ENCODE measurements at regions not wholly inside any gene's neighbourhood (a gene's known extent, or its start where the extent isn't known, plus 50 kb on each side); places are given as distances from the start of the nearest gene placed in this dataset.
A peak's percentile ranks its signal among the peaks of the same experiment; 100 is the strongest.
"Not testable (repeated sequence)": the region's sequence is repeated elsewhere in the genome, so short reads cannot be mapped to it uniquely, and the experiment has no call there.

GRCh38 chrX:93468075-93468474 is 205.3 kb downstream of the NAP1L3 start:
- no peak for DNase-seq (ENCODE audit: low spot score)

DNA sequence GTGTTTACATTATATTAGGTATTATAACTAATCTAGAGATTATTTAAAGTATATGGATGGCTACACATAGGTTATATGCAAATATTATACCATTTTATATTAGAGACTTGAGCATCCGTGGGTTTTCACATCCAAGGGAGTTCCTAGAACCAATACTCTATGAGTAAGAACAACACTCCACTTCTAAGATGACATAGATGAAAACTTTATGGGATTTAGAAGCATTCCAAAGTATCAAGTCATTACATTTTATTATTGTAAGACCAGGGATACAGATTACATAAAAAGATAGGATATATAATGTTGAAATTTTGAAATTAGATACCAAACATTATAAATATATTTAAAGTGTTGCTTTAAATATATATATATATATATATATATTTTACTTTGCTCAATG is 207.0 kb downstream of the NAP1L3 start:
- no peak for DNase-seq (ENCODE audit: low spot score)

- no peak for DNase-seq (ENCODE audit: low spot score)
Measured at GRCh38 chrX:93461060-93461459, 212.3 kb downstream of the NAP1L3 start.

DNA sequence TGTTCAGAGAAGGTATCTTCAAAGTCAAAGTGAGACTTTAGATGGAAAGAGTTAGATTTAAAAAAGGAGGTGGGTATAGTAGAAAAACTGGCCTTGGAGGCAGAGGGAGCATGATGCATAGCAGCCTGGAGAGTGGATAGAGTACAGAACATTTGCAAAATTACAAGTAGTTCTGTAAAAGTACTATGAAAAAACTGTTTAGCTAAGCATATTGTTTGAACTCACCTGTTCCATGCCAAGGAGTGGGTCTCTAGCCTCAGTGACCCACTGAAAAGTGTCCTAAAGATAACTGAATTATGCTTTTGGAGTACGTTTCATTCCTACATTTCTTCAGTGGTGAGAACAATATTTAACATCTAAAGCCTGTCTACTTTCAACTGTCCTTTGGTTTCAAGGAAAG is 218.9 kb downstream of the NAP1L3 start:
- no peak for DNase-seq (ENCODE audit: low spot score)

GRCh38 chrX:93434721-93435120 is 238.7 kb downstream of the NAP1L3 start:
- not testable (repeated sequence) for DNase-seq (ENCODE audit: low spot score)

DNA sequence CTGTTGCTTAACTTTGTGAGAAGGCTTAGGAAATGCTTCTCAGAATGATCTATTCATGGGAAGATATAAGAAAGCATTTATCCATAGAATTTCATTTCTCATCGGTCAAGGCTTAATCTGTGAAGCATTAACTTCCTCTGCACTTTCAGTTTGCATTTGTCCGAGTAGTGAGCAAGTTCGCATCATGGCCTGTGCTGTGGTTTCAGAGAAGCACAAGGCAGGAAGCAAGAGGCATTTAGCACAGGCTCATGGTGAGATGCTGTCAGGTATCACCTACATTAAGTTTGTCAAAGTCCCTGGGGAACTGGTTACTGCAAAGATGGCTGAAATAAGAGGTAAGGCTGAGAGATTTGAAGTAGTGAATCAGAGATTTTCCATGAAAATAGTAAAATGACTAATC is 244.9 kb downstream of the NAP1L3 start:
- DNase-seq (ENCODE audit: low spot score), result no peak

DNA sequence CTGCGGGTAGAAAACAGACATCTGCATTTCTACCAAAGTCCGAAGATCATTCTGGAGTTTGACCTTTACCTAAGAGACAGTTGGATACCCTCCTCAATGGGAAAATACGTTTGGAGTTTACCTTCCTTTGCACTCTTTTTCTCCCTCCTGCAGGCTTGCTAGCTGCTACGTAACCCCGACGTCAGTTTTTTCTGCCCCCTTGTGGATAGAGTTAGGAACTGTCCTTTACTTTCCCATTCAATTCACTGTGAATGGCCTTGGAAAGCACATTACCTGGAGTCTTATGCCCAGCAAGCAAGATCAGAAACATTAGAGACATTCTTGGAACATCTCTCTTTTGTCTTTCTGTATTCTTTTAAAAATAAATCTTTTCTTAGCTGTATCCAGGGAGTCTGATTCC is 250.7 kb downstream of the NAP1L3 start:
- DNase-seq (ENCODE audit: low spot score), result no peak

DNA sequence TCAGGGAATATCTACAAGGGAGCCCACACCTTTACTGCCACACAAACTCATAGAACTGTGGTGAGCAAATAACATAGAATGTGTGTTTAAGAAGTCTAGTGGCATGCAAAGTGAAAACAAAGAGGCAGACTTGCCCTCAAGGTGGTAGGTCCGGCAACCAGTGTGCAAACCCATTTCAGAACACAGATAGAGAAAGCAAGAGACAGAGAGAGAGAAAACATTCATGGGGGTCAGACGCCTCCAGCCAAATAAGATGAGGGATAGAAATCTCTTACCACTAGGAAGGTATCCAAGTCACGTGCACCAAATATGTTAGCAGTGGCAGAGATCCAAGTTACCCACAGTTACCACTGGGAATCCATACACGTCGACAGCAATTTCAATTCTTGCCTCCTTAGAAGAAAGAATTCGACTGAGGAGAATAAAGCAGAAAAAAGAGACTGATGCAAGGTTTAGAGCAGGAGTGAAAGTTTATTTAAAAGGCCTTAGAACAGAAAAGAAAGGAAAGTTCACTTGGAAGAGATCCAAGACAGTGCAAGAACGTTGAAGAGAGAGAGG is 252.8 kb downstream of the NAP1L3 start:
- no peak for DNase-seq (ENCODE audit: low spot score)

DNA sequence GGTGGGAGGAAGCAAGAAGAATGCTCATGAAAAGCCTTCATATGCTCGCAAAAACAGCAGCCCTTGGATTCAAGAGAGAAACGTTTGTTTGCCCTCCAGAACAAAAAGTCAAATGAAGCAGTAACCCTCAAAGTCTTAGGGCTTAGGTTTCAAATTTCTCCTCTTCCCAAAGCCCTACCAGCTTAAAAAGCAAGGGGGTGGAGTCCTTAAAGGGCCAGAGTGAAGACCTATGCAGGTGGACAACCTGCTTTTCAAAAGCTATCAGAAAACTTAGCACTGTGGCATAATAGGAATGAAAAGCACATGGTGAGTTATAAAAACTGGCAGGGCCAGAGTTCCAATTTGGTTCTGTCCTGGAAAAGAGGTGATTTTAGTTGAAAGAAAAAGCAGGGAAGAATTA is 253.3 kb downstream of the NAP1L3 start:
- no peak for DNase-seq (ENCODE audit: low spot score)

- DNase-seq (ENCODE audit: low spot score), result no peak
Measured at GRCh38 chrX:93419642-93420041, 253.7 kb downstream of the NAP1L3 start.

DNA sequence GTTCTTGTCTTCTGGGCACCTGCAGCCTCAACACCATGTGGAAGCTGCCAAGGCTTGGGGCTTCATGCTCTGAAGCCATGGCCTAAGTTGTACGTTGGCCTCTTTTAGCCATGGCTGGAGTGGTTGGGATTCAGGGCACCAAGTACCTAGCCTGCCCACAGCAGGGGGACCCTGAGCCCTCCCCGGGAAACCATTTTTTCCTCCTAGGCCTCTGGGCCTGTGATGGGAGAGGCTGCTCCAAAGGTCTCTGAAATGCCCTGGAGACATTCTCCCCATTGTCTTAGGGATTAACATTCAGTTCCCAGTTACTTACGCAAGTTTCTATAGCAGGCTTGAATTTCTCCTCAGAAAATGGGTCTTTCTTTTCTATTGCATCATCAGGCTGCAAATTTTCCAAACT is 269.3 kb downstream of the NAP1L3 start:
- DNase-seq (ENCODE audit: low spot score), result no peak

GRCh38 chrX:93354651-93355050 is 318.7 kb downstream of the NAP1L3 start:
- DNase-seq (ENCODE audit: low spot score), result no peak

- peak; percentile 72 for DNase-seq (ENCODE audit: low spot score)
Measured at GRCh38 chrX:93346309-93346708, 327.1 kb downstream of the NAP1L3 start.

- DNase-seq (ENCODE audit: low spot score), result not testable (repeated sequence)
Measured at GRCh38 chrX:93344287-93344686, 329.1 kb downstream of the NAP1L3 start.

DNA sequence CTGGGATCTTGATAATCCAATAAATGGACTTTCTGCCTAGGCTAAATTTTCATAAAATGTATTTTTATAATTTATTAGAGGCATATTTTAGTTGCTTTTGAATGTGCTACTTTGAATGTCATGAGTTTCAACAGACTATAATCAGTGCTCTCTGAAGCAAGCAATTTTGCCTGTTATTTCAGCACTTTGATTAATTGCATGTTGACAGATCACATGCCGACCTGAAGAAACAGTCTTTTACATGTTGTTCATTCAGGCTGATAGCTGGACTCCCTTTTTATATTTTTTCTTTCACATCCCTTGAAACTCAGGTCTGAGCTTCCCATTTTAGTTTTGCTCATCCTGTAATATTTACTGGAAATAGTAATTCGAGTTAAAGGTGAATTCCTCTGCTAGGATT is 341.0 kb downstream of the NAP1L3 start:
- no peak for DNase-seq (ENCODE audit: low spot score)

GRCh38 chrX:93322110-93322509 is 351.3 kb downstream of the NAP1L3 start:
- no peak for DNase-seq (ENCODE audit: low spot score)

DNA sequence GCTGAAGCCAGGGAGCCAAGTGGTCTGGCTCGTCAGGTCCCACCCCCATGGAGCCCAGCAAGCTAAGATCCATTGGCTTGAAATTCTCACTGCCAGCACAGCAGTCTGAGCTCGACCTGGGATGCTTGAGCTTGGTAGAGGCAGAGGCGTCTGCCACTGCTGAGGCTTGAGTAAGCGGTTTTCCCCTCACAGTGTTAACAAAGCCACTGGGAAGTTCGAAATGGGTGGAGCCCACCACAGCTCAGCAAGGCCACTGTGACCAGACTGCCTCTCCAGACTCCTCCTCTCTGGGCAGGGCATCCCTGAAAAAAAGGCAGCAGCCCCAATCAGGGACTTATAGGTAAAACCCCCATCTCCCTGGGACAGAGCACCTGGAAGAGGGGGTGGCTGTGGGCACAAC is 353.8 kb downstream of the NAP1L3 start:
- no peak for DNase-seq (ENCODE audit: low spot score)

All from mesenteric fat pad (tissue), 1 donor.